HK-2 (cell line): ENCODE measurements at regions not wholly inside any gene's neighbourhood (a gene's known extent, or its start where the extent isn't known, plus 50 kb on each side); places are given as distances from the start of the nearest gene placed in this dataset.
"Not testable (repeated sequence)": the region's sequence is repeated elsewhere in the genome, so short reads cannot be mapped to it uniquely, and the experiment has no call there.

Source experiments
- DNase-seq: peaks from one replicate; pipeline ENCODE4 v3.0.0-alpha.2; 2018; ENCODE audit not compliant: unreplicated experiment

- DNase-seq: no peak
Measured at GRCh38 chr5:44543511-44543910, 154.3 kb upstream of the FGF10 start.

- DNase-seq: no peak
Measured at GRCh38 chr5:44542470-44542869, 153.2 kb upstream of the FGF10 start.

GRCh38 chr5:44539602-44539919, 150.3 kb upstream of the FGF10 start:
- no peak for DNase-seq

GRCh38 chr5:44538797-44539601, 149.8 kb upstream of the FGF10 start:
- no peak for DNase-seq

GRCh38 chr5:44536650-44537260, 147.5 kb upstream of the FGF10 start:
- DNase-seq: peak; percentile 26

- DNase-seq: no peak
Measured at GRCh38 chr5:44535621-44536020, 146.4 kb upstream of the FGF10 start.

GRCh38 chr5:44532981-44533380, 143.8 kb upstream of the FGF10 start:
- no peak for DNase-seq

- not testable (repeated sequence) for DNase-seq
Measured at GRCh38 chr5:44531756-44532155, 142.5 kb upstream of the FGF10 start.

- DNase-seq: not testable (repeated sequence)
Measured at GRCh38 chr5:44530783-44531182, 141.6 kb upstream of the FGF10 start.

- DNase-seq: no peak
Measured at GRCh38 chr5:44511596-44511995, 122.4 kb upstream of the FGF10 start.

- no peak for DNase-seq
Measured at GRCh38 chr5:44506561-44506960, 117.3 kb upstream of the FGF10 start.

- DNase-seq: no peak
Measured at GRCh38 chr5:44499381-44499780, 110.2 kb upstream of the FGF10 start.

GRCh38 chr5:44497606-44498005, 108.4 kb upstream of the FGF10 start:
- no peak for DNase-seq

- no peak for DNase-seq
Measured at GRCh38 chr5:44495280-44495679, 106.1 kb upstream of the FGF10 start.

- DNase-seq: no peak
Measured at GRCh38 chr5:44489759-44490158, 100.5 kb upstream of the FGF10 start.

GRCh38 chr5:44486591-44486990, 97.4 kb upstream of the FGF10 start:
- DNase-seq: no peak

- DNase-seq: no peak
Measured at GRCh38 chr5:44454002-44454401, 64.8 kb upstream of the FGF10 start.

GRCh38 chr5:44446399-44446798, 57.2 kb upstream of the FGF10 start:
- DNase-seq: no peak

GRCh38 chr5:44443172-44443571, 54.0 kb upstream of the FGF10 start:
- no peak for DNase-seq

- DNase-seq: no peak
Measured at GRCh38 chr5:44441460-44441859, 52.2 kb upstream of the FGF10 start.

- no peak for DNase-seq
Measured at GRCh38 chr5:44440186-44440585, 51.0 kb upstream of the FGF10 start.
